GM19240 (cell line): ENCODE measurements at regions not wholly inside any gene's neighbourhood (a gene's known extent, or its start where the extent isn't known, plus 50 kb on each side); places are given as distances from the start of the nearest gene placed in this dataset.

Source experiments
- DNase-seq: peaks from one replicate; pipeline ENCODE4 v3.0.0; 2011; ENCODE audit warnings: low spot score; ENCODE audit not compliant: insufficient read length

- no peak for DNase-seq
These were observed 1579.2 kb downstream of the AACS start for GRCh38 chr12:126644236-126645020.

- no peak for DNase-seq
These were observed 1582.8 kb downstream of the AACS start for GRCh38 chr12:126648074-126648473.

- no peak for DNase-seq
These were observed 1585.9 kb downstream of the AACS start for GRCh38 chr12:126651133-126651532.

GRCh38 chr12:126663304-126664094 lies 1598.3 kb downstream of the AACS start:
- DNase-seq: no peak

- no peak for DNase-seq
These were observed 1599.6 kb upstream of the TMEM132C start for GRCh38 chr12:126667339-126667738.

GRCh38 chr12:126668538-126668937 lies 1598.4 kb upstream of the TMEM132C start:
- DNase-seq: no peak

GRCh38 chr12:126668961-126669360 lies 1598.0 kb upstream of the TMEM132C start:
- DNase-seq: no peak

GRCh38 chr12:126676434-126676833 lies 1590.5 kb upstream of the TMEM132C start:
- DNase-seq: no peak

- no peak for DNase-seq
These were observed 1585.3 kb upstream of the TMEM132C start for GRCh38 chr12:126681676-126682075.

GRCh38 chr12:126684703-126685102 lies 1582.3 kb upstream of the TMEM132C start:
- DNase-seq: no peak

GRCh38 chr12:126685636-126686035 lies 1581.3 kb upstream of the TMEM132C start:
- no peak for DNase-seq

GRCh38 chr12:126688556-126688955 lies 1578.4 kb upstream of the TMEM132C start:
- no peak for DNase-seq

GRCh38 chr12:126700096-126700495 lies 1566.9 kb upstream of the TMEM132C start:
- DNase-seq: no peak

GRCh38 chr12:126704609-126705008 lies 1562.4 kb upstream of the TMEM132C start:
- no peak for DNase-seq

GRCh38 chr12:126706300-126706699 lies 1560.7 kb upstream of the TMEM132C start:
- DNase-seq: no peak

GRCh38 chr12:126708492-126708896 lies 1558.5 kb upstream of the TMEM132C start:
- no peak for DNase-seq

- DNase-seq: no peak
These were observed 1548.6 kb upstream of the TMEM132C start for GRCh38 chr12:126718365-126718764.

- DNase-seq: no peak
These were observed 1546.9 kb upstream of the TMEM132C start for GRCh38 chr12:126719912-126720705.

GRCh38 chr12:126726481-126727217 lies 1540.3 kb upstream of the TMEM132C start:
- no peak for DNase-seq

- DNase-seq: no peak
These were observed 1539.5 kb upstream of the TMEM132C start for GRCh38 chr12:126727218-126728075.
